Body of pancreas (tissue), 4 donors: ENCODE measurements at regions not wholly inside any gene's neighbourhood (a gene's known extent, or its start where the extent isn't known, plus 50 kb on each side); places are given as distances from the start of the nearest gene placed in this dataset.

Experiments used
- CTCF ChIP-seq, 7 experiments: fragments of 450-650 bp in 4 of 7; fragments of 200-600 bp in 3 of 7; sonication (generic) in 3 of 7; IDR thresholded peaks; one replicate each; pipeline ENCODE4 v1.5.1; 2016 to 2019; ENCODE audit warnings: antibody characterized with exemption in 7 of 7
- POLR2A ChIP-seq, 3 donors: fragments of 450-650 bp; IDR thresholded peaks; one replicate each; pipeline ENCODE4 v1.6.1; 2016; ENCODE audit warnings: antibody characterized with exemption in 3 of 3, mild to moderate bottlenecking in 2 of 3

GRCh38 chr10:78326372-78326771 lies 292.7 kb downstream of the RPS24 start:
- TF ChIP-seq CTCF (IDR thresholded peaks at IDR 0.05): no peak
- no peak for TF ChIP-seq POLR2A (IDR thresholded peaks at IDR 0.05)
